T1000 (cell line): ENCODE measurements at regions not wholly inside any gene's neighbourhood (a gene's known extent, or its start where the extent isn't known, plus 50 kb on each side); places are given as distances from the start of the nearest gene placed in this dataset.

Experiments used
- DNase-seq: peaks from one replicate; lab custom pipeline; 2025; ENCODE audit warnings: mixed read lengths; lab: John Stamatoyannopoulos, UW

DNA sequence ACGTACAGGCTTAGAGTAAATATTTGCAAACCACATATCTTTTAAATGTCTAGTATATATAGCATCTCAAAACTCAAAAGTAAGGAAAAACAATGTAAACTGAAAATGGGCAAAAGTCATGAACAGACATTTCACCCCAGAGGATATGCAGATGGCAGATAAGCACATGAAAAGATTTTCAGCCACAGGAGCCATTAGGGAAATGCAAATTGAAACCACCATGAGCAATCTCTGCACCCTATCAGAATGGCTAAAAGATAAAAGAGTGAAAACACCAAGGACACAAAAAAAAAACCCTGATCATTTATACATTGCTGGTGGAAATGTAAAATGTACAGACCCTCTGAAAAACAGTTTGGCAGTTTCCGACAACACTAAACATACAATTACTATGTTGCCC lies 292.7 kb downstream of the ZNF516 start:
- DNase-seq, result no peak

DNA sequence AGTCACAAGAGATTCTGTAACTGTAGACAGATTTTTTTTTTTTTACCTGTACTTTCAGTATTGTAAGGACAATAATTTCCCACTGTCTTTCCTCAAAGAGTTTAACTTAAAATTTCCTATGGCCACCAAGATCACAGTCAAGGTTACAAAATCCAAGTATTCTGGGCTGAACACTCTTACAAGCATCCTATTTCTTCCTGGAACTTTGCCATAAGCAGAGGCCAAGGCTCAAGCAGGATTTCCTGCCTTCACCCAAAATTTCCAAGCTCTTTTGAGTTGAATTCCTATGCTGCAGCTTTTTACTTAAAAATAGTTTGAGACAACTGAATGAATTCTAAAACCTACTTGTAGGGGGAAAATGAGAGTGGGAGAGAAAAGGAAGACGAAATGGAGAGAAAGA lies 299.4 kb downstream of the ZNF516 start:
- no peak for DNase-seq

DNA sequence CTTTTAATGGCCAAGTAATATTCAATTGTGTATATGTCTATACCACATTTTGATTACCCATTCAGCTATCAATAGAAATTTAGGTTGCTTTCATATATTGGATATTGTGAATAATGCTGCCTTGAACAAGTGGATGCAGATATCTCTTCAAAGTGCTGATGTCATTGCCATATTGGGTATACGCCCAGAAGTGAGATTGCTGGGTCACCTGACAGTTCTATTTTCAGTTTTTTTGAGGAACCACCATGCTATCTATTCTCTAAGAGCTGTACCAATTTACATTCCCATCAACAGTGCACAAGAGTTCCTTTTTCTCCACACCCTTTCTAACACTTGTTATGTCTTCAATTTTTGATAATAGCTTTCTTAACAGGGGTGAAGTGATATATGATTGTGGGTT lies 306.9 kb downstream of the ZNF516 start:
- no peak for DNase-seq

DNA sequence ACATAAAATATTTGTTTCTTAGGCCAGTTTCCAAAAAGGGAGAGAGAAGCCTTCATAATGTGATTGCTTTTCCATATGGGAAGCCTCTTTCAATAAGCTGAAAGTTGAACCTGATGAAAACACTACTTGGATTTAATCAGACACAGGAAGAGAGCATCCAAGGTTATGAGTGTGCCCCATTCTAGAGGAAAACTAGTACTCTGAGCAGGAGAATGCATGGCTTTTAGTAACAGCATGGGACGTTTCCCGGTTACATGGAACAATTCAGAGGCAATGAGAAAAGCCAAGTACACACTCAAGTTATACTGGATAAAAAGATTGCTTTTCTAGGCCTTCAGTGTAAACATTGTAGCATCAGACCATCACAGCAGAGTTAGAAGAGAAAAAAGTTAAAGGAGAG lies 315.8 kb downstream of the ZNF516 start:
- no peak for DNase-seq

DNA sequence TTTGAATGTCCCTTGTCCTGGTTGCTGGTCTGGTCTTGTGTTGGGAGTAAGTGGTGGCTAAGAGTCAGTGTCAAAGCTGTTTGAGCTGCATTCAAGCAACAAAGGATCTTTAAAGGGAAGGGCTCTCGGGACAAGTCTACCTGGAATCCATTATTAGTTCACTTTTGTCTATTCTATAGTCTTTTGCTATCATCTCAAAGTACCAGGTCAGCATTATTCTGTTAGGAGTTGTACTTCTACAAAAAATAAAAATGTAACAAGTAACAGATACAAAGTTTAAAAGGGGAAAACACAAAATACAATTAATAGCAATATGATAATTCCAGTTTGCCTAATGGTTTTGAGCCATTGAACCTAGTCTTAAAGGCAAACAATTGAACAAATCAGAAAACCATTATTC lies 317.9 kb downstream of the ZNF516 start:
- DNase-seq, result no peak

DNA sequence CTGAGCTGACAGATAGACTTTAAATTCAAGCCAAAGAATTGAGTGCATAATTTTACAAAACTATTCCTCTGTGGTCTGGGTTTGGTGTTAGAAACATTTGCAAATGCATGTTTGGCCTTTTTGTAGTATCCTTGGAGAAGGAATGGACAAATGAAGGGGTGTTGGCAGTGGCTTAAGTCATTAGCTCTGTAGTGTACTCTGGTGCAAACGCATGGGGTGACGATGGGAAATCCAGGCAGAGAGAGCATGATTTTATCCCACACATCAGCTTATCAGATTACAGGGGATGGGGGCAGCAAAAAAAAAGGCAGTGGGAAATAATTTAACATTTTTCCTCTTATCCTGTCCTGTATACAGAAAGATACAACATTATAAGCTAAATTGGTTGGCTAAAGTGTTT lies 320.6 kb downstream of the ZNF516 start:
- no peak for DNase-seq

DNA sequence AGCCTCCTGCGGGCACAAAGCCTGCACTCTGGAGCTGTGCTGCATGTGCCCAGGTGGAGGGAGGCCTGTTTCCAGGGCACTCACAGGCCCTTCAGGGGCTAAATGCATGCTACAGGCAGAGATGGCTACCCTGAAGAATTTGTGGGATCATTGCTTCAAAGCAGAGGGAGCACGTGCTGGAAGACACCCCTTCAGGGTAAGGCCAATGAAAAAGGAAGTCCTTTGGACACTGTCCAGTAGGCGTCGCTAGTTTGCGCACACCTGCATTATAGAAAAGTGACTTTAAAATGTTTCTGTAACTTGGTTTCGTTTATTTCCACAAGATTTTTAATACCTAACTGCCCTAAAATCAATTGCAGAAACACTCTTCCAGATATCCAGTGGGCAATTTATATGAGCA lies 325.3 kb downstream of the ZNF516 start:
- no peak for DNase-seq

DNA sequence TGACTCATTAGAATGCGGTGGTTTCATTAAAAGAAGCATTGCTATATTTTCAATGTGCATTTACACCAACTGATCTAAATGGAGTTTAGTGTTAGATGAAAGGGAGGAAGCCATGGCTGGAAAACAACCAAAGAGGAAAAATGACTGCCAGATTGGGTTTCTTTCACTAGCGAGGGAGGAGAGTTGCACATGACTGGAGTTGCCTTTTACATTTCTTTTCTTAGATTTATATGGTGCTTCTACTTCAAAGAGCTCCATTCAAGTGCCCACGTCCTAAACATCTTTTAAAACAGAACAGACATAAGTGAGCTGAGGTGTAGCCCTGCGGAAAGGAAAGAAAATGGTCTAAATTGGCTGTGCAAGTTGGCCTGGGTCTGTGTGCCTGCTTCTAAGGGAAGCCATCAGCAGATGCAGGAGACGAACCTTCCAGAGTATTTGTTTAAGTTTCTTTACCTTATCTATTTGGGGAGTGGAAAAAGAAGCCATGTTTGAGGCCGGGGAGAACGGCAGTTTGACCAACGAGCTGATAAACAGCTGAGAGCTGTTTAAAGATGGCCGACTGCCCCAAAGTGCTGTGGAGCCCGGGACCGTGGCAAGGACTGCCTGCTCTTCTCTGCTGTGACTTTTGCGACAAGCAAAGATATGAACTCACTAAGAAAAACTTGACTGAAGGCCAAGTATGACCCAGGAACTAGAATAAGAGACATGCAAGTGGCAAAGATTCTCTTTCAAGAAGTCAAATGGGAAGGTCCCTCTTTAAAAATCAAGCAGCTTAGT lies 327.0 kb downstream of the ZNF516 start:
- DNase-seq, result no peak

DNA sequence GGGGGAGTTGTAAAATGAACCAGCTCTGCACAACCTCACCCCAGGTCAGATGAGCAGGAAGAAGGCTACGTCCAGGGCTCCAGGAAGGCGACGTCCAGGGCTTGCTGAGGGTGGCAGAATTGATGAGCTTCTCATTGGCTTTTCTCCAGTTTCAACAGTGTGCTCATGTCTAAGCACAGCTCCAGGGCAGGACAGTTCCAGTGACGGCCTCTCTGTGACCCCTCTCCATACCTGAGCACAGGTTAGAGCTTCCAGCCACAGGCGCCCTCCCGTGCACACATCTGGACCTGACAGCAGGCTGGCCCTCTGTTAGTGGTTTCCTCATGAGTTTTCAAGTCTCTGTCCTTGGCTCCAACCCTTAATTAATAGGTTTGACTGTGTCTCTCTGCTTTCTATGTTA lies 327.6 kb downstream of the ZNF516 start:
- no peak for DNase-seq

DNA sequence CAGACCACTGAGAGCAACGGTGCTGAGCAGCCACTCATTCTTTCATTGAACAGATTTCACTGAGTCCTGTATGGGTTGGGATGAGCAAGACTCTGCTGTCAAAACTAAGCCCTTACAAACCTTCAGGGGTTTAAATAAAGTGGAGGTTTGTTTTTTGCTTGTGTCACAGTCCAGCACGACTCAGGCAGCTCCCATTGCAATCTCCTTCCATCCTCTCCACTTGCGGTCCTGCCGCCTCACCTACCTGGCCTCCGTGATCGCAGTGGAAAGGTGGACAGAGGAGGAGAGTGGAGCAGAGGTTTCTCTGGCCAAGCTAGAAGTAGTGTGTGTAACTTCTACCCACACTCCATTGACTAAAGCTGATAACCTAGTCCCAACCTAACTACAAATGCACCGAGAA lies 332.2 kb downstream of the ZNF516 start:
- no peak for DNase-seq

DNA sequence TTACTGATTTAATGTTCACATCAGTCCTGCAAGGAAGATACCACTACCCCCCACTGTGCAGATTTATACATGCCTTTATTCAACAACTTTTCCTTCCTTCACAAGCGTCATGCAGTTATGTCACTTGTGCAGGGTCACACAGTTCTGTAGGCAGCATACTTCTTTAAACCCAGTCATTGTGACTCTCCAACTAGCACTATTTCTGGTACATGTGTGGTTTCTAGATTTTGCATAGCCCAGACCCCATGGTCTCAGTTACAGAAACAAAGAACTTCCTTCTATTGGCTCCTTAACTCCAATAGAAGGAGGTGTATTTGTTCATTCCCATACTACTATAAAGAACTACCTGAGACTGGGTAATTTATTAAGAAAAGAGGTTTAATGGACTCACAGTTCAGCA lies 333.1 kb downstream of the ZNF516 start:
- DNase-seq, result no peak

DNA sequence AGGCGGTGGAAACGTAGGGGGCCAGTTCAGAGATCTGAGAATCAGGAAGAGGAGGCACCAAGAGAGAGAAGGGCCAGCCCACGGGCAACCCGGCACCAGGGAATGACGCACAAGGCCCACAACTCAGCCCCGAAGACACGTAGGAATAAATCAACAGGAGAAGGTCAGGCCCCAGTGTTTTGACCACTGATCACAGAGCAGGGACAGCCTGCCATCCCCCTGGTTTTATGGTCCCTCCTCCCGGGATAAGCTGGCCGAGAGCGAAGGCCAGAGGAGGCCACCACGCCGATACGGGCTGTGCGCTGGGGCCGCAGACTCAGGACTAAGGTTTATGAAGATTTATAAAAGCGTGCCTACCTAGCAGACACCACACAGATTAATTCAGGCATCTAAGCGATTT lies 341.4 kb downstream of the ZNF516 start:
- DNase-seq, result no peak

DNA sequence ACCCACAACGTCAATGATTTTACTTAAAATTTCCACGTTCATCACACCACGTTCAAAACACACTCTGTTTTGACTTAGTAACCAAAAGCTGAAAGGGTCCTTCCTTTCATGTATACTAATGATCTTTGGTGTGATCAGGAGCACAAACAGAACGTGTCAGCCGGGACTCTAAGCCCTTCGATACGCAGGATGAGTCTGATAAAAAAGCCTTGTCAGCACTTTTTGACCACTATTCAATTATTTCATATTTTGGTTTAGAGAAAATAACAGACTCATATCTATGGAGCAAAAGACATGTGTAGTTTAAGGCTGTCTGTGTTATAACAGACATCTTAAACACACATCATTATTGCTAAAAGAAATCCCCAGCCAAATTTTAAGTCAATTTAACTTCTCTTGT lies 345.3 kb downstream of the ZNF516 start:
- DNase-seq, result no peak

DNA sequence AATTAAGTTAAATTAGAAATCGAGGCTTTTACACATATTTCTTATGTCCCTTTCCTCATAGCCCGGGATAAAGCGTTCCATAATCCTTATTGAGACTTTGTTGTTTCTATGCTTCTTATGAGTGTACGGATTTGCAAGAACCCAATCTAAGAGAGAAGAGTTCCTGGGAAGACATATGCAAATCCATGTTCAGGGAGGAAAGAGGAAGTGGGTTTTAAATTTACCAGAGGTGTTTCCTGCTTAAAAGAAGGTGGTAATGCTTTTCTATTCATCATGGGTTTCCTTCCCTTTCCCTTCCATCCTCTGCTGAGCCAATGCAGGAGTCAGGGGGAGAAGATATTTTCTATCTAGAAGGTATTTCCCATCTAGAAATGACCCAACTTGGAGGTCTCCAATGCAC lies 345.8 kb downstream of the ZNF516 start:
- DNase-seq, result no peak

DNA sequence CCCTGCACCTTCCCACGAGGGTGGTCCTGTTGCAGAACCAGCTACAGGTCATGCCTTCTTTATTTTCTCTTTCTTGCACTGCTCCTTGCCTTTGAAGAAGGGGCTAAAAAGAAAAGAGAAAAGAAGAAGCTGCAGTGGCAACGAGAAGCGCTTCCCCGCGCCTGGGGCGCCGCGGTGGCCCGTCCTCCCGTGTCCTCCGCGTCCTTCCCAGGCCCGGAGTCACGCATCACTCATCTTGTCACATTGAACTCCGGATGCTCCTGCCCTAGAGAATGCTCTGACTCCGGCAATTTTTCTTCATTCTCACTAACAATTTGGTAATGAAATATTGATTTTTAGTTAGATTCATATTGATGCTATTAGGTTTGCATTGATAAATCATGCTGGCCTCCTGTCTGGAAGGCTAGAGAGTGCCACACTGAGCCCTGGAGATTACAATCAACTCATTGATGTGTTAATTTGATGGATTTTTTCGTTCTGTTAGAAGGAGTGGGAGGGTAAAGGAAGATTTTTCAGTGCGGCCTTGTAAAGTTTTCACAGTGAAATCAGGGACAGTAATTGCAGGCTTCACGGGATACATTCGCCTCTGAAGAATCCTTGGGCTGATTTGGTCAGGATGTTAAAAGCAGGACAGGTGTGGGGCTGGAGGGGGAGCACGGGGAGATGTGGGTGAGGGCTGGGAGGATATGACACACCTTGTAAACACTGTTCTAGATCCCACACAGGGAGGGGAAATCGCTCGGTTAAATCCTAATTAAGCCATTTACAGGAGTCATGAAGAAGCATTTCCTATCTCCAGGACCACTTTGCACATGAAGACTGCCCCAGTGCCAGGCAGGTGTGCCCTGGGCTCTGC lies 349.3 kb downstream of the ZNF516 start:
- DNase-seq, result no peak

DNA sequence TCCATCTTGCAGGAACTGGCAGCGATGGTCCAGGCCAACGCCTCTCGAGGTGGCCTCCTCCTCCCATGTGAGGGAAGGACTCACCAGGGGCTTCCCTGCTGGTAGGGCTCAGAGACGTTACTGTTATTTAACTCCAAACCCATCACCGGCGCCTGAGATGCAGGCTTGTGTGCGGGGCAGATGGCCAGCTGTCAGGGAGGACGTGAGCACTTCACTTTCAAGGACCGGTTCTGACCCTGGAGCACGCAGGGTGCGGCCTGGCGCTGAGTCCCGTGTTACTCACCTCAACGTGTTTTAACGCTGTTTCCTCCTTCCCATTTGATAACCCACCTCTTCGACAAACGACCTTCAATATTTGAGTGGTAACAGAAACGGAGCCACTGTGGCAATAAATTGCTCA lies 350.2 kb downstream of the ZNF516 start:
- no peak for DNase-seq

DNA sequence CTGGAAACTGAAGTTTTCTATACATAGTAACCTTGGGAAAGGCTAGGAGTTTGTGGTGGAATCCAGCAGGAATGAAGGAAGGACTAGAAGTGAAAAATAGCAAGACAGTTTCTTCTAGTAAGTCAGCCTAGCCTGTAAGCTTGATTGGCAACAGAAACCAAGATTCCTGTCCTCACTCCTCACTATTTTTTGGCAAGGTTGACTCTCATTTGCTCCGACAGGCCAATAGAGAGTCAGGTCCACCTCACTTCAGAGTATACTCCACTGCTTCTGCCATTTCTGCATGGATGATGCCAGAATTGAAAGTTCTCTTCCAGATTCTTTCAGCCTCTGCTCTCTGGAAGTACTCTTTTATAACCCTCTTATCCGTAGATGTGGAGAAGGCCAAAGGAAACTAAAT lies 352.4 kb downstream of the ZNF516 start:
- DNase-seq, result no peak

DNA sequence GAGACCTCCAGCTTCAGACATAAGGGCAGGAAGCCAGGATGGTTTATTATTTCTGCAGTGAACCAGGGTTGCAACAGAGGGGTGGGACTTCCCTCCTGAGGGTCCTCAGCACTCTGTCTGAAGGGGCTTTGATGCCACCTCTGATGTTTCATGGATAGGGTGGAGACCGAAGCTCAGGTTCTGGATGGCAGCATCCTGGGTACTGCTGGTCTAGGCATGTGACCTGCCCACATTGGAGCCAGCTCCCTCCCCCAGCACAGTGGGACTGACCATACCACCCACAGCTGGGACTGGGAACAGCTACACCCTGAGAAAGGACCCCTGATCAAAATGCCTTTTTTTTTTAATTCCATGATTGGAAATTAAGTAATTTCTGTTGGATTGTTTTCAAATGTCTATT lies 355.2 kb downstream of the ZNF516 start:
- DNase-seq, result no peak

DNA sequence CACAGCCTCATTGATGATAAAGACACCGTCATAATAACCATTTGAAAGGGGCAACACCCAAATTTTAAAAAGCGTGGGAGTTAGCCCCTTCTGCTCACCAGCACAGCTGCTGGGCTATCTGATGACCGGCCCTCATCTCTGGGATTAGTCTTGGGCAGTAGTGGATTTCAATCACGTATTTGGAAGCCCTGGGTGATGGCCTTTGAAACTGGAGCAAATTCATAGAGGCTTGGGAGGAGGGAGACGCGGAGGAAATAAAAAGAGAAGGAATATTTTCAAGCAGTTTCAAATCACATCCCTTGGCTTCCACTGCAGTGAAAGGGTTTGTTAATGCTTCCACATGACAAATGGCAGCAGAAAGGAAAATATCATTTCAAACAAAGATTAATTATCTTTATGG lies 357.8 kb downstream of the ZNF516 start:
- no peak for DNase-seq

DNA sequence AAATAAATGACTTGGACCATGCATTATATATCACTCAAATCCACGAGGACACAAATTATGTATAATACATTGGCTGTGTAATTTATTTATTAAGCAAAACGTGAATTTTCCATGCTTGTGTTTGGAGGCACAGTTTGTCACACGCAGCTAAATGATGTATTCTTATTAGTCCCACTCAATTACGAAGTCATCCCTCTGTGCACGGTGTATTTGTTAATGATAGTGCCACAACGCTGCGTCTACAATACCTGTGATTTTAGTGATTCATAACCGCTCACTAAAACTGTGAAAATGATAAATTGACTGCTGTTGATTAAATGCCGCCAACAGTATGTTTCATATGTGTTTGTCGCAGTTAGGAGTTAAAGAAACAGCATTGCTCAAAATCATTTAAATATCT lies 358.3 kb downstream of the ZNF516 start:
- no peak for DNase-seq

DNA sequence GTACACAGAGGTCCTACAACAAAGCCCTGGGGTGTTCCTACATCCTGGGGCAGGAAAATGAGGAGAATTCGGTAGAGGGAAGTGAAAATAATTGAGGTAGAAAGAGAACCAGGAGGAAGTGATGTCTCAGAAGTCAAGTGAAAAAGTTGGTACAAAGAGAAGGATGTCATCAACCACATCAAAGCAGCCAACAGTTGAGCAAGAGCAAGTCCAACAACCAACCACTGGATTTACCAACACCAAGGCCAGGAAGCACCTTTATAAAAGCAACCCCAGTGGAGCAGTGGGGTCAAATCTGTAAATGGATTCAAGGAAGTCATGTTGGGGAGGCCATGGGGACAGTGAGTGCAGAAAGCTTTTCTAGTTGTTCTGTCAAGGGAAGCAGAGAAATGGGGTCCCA lies 360.4 kb downstream of the ZNF516 start:
- no peak for DNase-seq

DNA sequence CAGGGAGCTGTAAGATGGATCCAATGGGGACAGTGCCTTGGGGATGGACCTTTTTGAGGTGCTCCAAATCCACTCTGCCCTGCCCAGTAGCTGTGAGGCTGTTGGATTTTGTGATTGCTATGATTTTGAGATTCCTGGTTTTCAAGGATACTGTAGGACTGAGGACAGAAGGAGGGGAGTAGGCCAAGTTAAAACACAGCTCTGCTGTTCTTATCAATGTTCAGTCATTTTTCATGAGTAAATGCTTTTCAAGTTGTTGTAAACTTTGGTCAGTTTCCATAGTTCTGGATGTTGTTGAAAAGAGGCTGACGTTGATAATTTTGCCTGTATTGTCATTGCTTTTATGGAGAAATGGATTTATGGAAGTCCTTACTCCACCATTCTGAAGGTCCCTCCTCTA lies 361.2 kb downstream of the ZNF516 start:
- DNase-seq, result no peak

DNA sequence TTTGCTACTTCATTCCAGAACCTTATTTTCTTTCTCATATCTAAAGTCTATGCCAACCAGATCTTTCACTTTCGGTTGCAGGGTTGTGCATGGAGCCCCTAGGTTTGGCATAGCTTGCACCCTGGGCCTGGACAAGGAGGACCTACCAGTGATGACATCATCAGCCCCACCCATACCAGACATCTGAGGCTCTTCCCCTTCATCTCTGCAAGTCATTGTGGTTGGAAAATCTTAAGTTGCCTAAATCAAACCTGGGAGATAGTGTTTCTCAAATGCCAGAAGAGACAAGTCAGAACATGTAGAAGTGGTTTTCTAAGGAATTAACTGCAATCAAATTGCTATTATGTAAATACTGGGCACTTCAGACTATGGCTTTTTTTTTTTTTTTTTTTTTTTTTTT lies 363.3 kb downstream of the ZNF516 start:
- no peak for DNase-seq

DNA sequence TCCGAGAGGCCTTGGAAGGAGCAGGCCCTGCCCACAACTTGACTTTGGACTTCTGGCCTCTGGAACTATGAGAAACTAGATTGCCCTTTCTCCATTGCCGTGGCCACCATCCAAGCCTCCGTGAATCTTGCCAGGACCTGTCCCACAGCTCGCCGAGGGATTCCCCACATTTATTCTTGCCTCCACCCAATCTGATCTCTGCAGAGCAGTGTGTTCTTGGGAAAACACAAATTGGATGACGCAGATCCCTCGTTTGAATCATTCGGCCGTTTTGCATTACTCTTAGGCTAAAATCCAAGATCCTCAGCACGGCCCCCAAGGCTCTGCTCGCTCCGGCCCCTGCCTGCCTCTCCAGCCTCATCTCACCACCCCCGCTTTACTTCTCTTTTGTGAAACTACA lies 364.2 kb downstream of the ZNF516 start:
- no peak for DNase-seq
